Cardiac muscle cell (in vitro differentiated cells and primary cell): ENCODE measurements at regions not wholly inside any gene's neighbourhood (a gene's known extent, or its start where the extent isn't known, plus 50 kb on each side); places are given as distances from the start of the nearest gene placed in this dataset.
"Not testable (repeated sequence)": the region's sequence is repeated elsewhere in the genome, so short reads cannot be mapped to it uniquely, and the experiment has no call there.

Experiments
- DNase-seq, 2 donors: peaks; one replicate each; pipeline versions ENCODE4 v3.0.0 to v3.0.0-alpha.2; 2010 to 2017; ENCODE audit warnings: low read depth in 1 of 2, low spot score in 1 of 2
- H3K27ac ChIP-seq: fragments of 200-600 bp; sonication (generic); 2 replicates; pipeline ENCODE4 v1.5.1; 2016
- H3K27me3 ChIP-seq: fragments of 200-600 bp; sonication (generic); 2 replicates; pipeline ENCODE4 v1.6.0; 2016; ENCODE audit warnings: control low read depth
- H3K36me3 ChIP-seq: fragments of 200-600 bp; sonication (generic); 2 replicates; pipeline ENCODE4 v1.5.1; 2016; ENCODE audit warnings: control low read depth
- H3K4me1 ChIP-seq: fragments of 200-600 bp; sonication (generic); 2 replicates; pipeline ENCODE4 v1.8.1; 2017; ENCODE audit warnings: low read depth, mild to moderate bottlenecking, mixed run types
- H3K4me3 ChIP-seq: fragments of 200-600 bp; sonication (generic); 2 replicates; pipeline ENCODE4 v1.5.1; 2016; ENCODE audit warnings: mild to moderate bottlenecking
- H3K9me3 ChIP-seq: fragments of 200-600 bp; sonication (generic); 2 replicates; pipeline ENCODE4 v1.5.1; 2017; ENCODE audit warnings: low read depth, mild to moderate bottlenecking, control low read depth
- CTCF ChIP-seq: IDR thresholded peaks from 2 replicates; pipeline ENCODE4 v1.5.1; 2012; ENCODE audit warnings: low read depth, mild to moderate bottlenecking, low read length

- no peak for DNase-seq
- Histone ChIP-seq H3K36me3 (no peaks in the 10 kb centered on the region), H3K4me1 (no peaks in the 10 kb centered on the region), H3K4me3 (no peak overlapping the region), H3K27me3 (no peaks in the 10 kb centered on the region), H3K27ac (no peak overlapping the region), H3K9me3 (no peaks in the 10 kb centered on the region)
- no peak for TF ChIP-seq CTCF
These were observed 349.4 kb upstream of the PAPPA start for GRCh38 chr9:115804206-115804605.

GRCh38 chr9:115808108-115808507, 345.5 kb upstream of the PAPPA start:
- DNase-seq, result peak in 1 of 2 donors; percentile 45
- Histone ChIP-seq H3K36me3 (no peaks in the 10 kb centered on the region), H3K27me3 (no peaks in the 10 kb centered on the region), H3K27ac (no peak overlapping the region), H3K4me1 (no peaks in the 10 kb centered on the region), H3K4me3 (no peak overlapping the region), H3K9me3 (no peaks in the 10 kb centered on the region)
- TF ChIP-seq CTCF, result no peak

GRCh38 chr9:115808695-115809094, 344.9 kb upstream of the PAPPA start:
- Histone ChIP-seq H3K27ac (no peak overlapping the region), H3K4me1 (no peaks in the 10 kb centered on the region), H3K4me3 (no peak overlapping the region), H3K27me3 (no peaks in the 10 kb centered on the region), H3K9me3 (no peaks in the 10 kb centered on the region), H3K36me3 (no peaks in the 10 kb centered on the region)
- TF ChIP-seq CTCF, result no peak
- DNase-seq, result peak in 1 of 2 donors; percentile 29

GRCh38 chr9:115810166-115810565, 343.4 kb upstream of the PAPPA start:
- H3K27me3 ChIP-seq, result no peaks in the 10 kb centered on the region
- no peak for TF ChIP-seq CTCF
- DNase-seq, result no peak
- no peaks in the 10 kb centered on the region for H3K9me3 ChIP-seq
- no peaks in the 10 kb centered on the region for H3K4me1 ChIP-seq
- H3K36me3 ChIP-seq, result no peaks in the 10 kb centered on the region
- H3K27ac ChIP-seq, result no peak overlapping the region
- H3K4me3 ChIP-seq, result no peak overlapping the region

- H3K9me3 ChIP-seq, result no peaks in the 10 kb centered on the region
- no peak for DNase-seq
- no peaks in the 10 kb centered on the region for H3K27me3 ChIP-seq
- no peak overlapping the region for H3K4me3 ChIP-seq
- H3K27ac ChIP-seq, result no peak overlapping the region
- no peak for TF ChIP-seq CTCF
- H3K36me3 ChIP-seq, result no peaks in the 10 kb centered on the region
- H3K4me1 ChIP-seq, result no peaks in the 10 kb centered on the region
These were observed 339.5 kb upstream of the PAPPA start for GRCh38 chr9:115814081-115814480.

- Histone ChIP-seq H3K36me3 (no peaks in the 10 kb centered on the region), H3K4me3 (no peak overlapping the region), H3K27me3 (no peaks in the 10 kb centered on the region), H3K9me3 (no peaks in the 10 kb centered on the region), H3K27ac (no peak overlapping the region), H3K4me1 (no peaks in the 10 kb centered on the region)
- no peak for TF ChIP-seq CTCF
- DNase-seq, result no peak
These were observed 337.8 kb upstream of the PAPPA start for GRCh38 chr9:115815786-115816185.

GRCh38 chr9:115818651-115819050, 334.9 kb upstream of the PAPPA start:
- not testable (repeated sequence) for H3K27me3 ChIP-seq, H3K9me3 ChIP-seq, H3K27ac ChIP-seq, H3K36me3 ChIP-seq, DNase-seq, H3K4me3 ChIP-seq, H3K4me1 ChIP-seq
